Smooth muscle cell (in vitro differentiated cells): ENCODE measurements at regions not wholly inside any gene's neighbourhood (a gene's known extent, or its start where the extent isn't known, plus 50 kb on each side); places are given as distances from the start of the nearest gene placed in this dataset.

Source experiments
- DNase-seq: peaks from one replicate; lab custom pipeline; 2025; ENCODE audit not compliant: unreplicated experiment; lab: John Stamatoyannopoulos, UW
- H2AFZ ChIP-seq: fragments of 200-600 bp; sonication (generic); 2 replicates; pipeline ENCODE4 v1.6.0; 2016; ENCODE audit warnings: antibody characterized with exemption, low read depth, mild to moderate bottlenecking
- H3F3A ChIP-seq: fragments of 200-600 bp; sonication (generic); 2 replicates; pipeline ENCODE4 v1.6.0; 2017; ENCODE audit warnings: antibody characterized with exemption, low read depth
- H3K27ac ChIP-seq: fragments of 200-600 bp; sonication (generic); 2 replicates; pipeline ENCODE4 v1.5.1; 2016; ENCODE audit warnings: low read depth, mild to moderate bottlenecking
- H3K27me3 ChIP-seq: fragments of 200-600 bp; sonication (generic); 2 replicates; pipeline ENCODE4 v1.6.1; 2016; ENCODE audit warnings: low read depth, mild to moderate bottlenecking
- H3K36me3 ChIP-seq: fragments of 200-600 bp; sonication (generic); 2 replicates; pipeline ENCODE4 v1.5.1; 2016; ENCODE audit warnings: low read depth
- H3K4me1 ChIP-seq: fragments of 200-600 bp; sonication (generic); 2 replicates; pipeline ENCODE4 v1.5.1; 2016; ENCODE audit warnings: low read depth
- H3K4me2 ChIP-seq: fragments of 200-600 bp; sonication (generic); 2 replicates; pipeline ENCODE4 v1.6.0; 2016; ENCODE audit warnings: mild to moderate bottlenecking
- H3K4me3 ChIP-seq: fragments of 200-600 bp; sonication (generic); 2 replicates; pipeline ENCODE4 v1.5.1; 2016; ENCODE audit warnings: mild to moderate bottlenecking
- H3K79me2 ChIP-seq: fragments of 200-600 bp; sonication (generic); 2 replicates; pipeline ENCODE4 v1.6.0; 2016; ENCODE audit warnings: low read depth, mild to moderate bottlenecking
- H3K9ac ChIP-seq: fragments of 200-600 bp; sonication (generic); 2 replicates; pipeline ENCODE4 v1.6.0; 2016; ENCODE audit warnings: low read depth
- H3K9me3 ChIP-seq: fragments of 200-600 bp; sonication (generic); replicated peaks from 2 replicates; pipeline ENCODE4 v1.5.1; 2016; ENCODE audit warnings: low read depth
- H4K20me1 ChIP-seq: fragments of 200-600 bp; sonication (generic); 2 replicates; pipeline ENCODE4 v1.6.0; 2016; ENCODE audit warnings: low read depth
- CTCF ChIP-seq: fragments of 200-600 bp; sonication (generic); IDR thresholded peaks from 2 replicates; pipeline ENCODE4 v1.5.1; 2017; ENCODE audit warnings: borderline replicate concordance, mild to moderate bottlenecking, antibody characterized with exemption; ENCODE audit not compliant: insufficient read depth, poor library complexity, severe bottlenecking
- WGBS: methylation state at CpG from one replicate; pipeline ENCODE4 v1.1.7; 2016; ENCODE audit warnings: low lambda C conversion rate; 5-methylcytosine and 5-hydroxymethylcytosine counted together

GRCh38 chr12:71240946-71241345, 83.1 kb upstream of the TSPAN8 start:
- no peak for TF ChIP-seq CTCF
- H3K9me3 ChIP-seq = no peaks in the 10 kb centered on the region
- WGBS = 93% methylated on average over 3 of the region's 3 CpGs
- H3K27me3 ChIP-seq = no peaks in the 10 kb centered on the region
- no peak overlapping the region for H3K4me2 ChIP-seq
- H3F3A ChIP-seq = no peaks in the 10 kb centered on the region
- no peak for DNase-seq
- H4K20me1 ChIP-seq = no peaks in the 10 kb centered on the region
- H3K27ac ChIP-seq = no peak overlapping the region
- H2AFZ ChIP-seq = no peak overlapping the region
- H3K36me3 ChIP-seq = no peaks in the 10 kb centered on the region
- H3K79me2 ChIP-seq = no peaks in the 10 kb centered on the region
- no peaks in the 10 kb centered on the region for H3K4me1 ChIP-seq
- H3K4me3 ChIP-seq = no peak overlapping the region
- no peak overlapping the region for H3K9ac ChIP-seq

- H3K4me3 ChIP-seq = no peak overlapping the region
- no peak overlapping the region for H3K4me2 ChIP-seq
- no peaks in the 10 kb centered on the region for H3K27me3 ChIP-seq
- no peak overlapping the region for H3K9ac ChIP-seq
- H3K36me3 ChIP-seq = no peaks in the 10 kb centered on the region
- H3K4me1 ChIP-seq = no peaks in the 10 kb centered on the region
- no peaks in the 10 kb centered on the region for H3K9me3 ChIP-seq
- no peaks in the 10 kb centered on the region for H3F3A ChIP-seq
- no peaks in the 10 kb centered on the region for H4K20me1 ChIP-seq
- H3K27ac ChIP-seq = no peak overlapping the region
- H2AFZ ChIP-seq = no peak overlapping the region
- TF ChIP-seq CTCF = no peak
- no peaks in the 10 kb centered on the region for H3K79me2 ChIP-seq
- DNase-seq = no peak
These were observed 81.9 kb upstream of the TSPAN8 start for GRCh38 chr12:71239731-71240130.

GRCh38 chr12:71237128-71237527, 79.3 kb upstream of the TSPAN8 start:
- Histone ChIP-seq H3K27ac (no peak overlapping the region), H3K4me2 (no peak overlapping the region), H3K9me3 (no peaks in the 10 kb centered on the region), H3F3A (no peaks in the 10 kb centered on the region), H3K4me1 (no peaks in the 10 kb centered on the region), H3K4me3 (no peak overlapping the region), H3K27me3 (no peaks in the 10 kb centered on the region), H4K20me1 (no peaks in the 10 kb centered on the region), H3K36me3 (no peaks in the 10 kb centered on the region), H3K9ac (no peak overlapping the region), H2AFZ (no peak overlapping the region), H3K79me2 (no peaks in the 10 kb centered on the region)
- TF ChIP-seq CTCF = no peak
- no peak for DNase-seq
- WGBS = 84% methylated on average over 4 of the region's 4 CpGs

- WGBS = 94% methylated on average over 3 of the region's 3 CpGs
- no peak for TF ChIP-seq CTCF
- no peak overlapping the region for H3K4me3 ChIP-seq
These were observed 78.4 kb upstream of the TSPAN8 start for GRCh38 chr12:71236133-71236660.

More at GRCh38 chr12:71236133-71236660, 78.4 kb upstream of the TSPAN8 start:
- no peak for DNase-seq
- Histone ChIP-seq H2AFZ (no peak overlapping the region), H3K27me3 (no peaks in the 10 kb centered on the region), H3K36me3 (no peaks in the 10 kb centered on the region), H3K79me2 (no peaks in the 10 kb centered on the region), H3F3A (no peaks in the 10 kb centered on the region), H3K9ac (no peak overlapping the region), H4K20me1 (no peaks in the 10 kb centered on the region), H3K9me3 (no peaks in the 10 kb centered on the region), H3K4me2 (no peak overlapping the region), H3K4me1 (no peaks in the 10 kb centered on the region), H3K27ac (no peak overlapping the region)
